NOMO-1 (cell line): ENCODE measurements at regions not wholly inside any gene's neighbourhood (a gene's known extent, or its start where the extent isn't known, plus 50 kb on each side); places are given as distances from the start of the nearest gene placed in this dataset.
"Not testable (repeated sequence)": the region's sequence is repeated elsewhere in the genome, so short reads cannot be mapped to it uniquely, and the experiment has no call there.

Experiments
- DNase-seq, 2 experiments: peaks; one replicate each; lab custom pipeline; 2025; ENCODE audit not compliant: unreplicated experiment in 2 of 2; lab: John Stamatoyannopoulos, UW

DNA sequence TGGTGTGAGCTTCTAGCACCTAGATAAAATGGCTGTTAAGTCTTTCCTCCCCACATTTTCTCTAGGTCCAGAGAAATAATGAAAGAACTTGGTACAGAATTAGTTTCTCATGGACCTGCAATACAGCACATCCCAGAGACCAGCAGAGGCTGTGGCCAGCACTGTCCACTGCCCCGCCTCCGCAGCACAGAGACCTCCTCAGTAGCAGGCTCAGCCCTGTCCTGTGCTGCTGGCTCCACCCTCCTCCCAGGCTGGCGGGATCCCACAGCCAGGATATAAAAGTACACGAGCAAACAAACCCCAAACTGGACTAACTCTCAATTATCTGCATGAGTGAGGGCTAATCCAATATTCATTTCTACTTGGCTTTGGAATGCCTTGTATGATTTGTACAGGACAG is 401.5 kb downstream of the RPS6KC1 start:
- DNase-seq, result no peak

DNA sequence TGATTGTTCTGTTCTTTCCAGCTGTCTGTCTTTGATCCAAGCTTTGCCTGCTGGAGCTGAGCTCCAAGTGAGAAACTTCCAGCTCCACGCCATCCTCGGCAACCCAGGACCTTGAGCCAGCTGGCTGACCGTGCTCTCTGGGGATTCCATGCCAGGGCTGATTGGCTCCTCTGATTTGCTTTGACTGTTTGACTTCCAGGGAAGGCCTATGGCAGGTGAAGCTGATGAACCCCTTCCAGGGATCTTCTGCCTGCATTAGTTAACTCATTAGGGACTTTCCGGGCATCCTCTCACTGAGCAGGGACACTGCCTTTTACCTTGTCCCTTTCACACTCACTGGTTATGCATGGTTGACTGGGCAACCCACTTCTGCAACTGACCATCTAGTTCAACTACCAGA is 406.1 kb downstream of the RPS6KC1 start:
- no peak for DNase-seq

DNA sequence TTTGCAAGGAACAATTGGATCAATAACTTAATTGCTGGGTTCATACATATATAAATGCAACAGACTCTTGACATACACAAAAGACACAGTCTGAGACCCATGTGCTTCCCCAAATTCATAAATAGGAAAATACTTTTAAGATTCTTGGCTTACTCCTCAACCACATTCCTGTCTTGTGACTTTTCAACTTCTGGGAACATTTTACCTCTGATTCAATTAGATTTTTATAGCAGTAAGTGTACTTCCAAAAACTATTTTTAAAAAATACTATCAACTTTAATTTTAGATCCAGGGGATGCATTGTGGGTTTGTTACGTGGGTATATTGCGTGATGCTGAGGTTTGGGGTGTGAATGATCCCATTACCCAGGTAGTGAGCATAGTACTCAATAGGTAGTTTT is 406.7 kb downstream of the RPS6KC1 start:
- no peak for DNase-seq

DNA sequence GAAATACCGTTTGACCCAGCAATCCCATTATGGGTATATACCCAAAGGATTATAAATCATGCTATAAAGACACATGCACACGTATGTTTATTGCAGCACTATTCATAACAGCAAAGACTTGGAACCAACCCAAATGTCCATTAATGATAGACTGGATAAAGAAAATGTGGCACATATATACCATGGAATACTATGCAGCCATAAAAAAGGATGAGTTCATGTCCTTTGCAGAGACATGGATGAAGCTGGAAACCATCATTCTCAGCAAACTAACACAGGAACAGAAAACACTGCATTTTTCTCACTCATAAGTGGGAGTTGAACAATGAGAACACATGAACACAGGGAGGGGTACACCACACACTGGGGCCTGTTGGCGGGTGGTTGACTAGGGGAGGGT is 411.3 kb downstream of the RPS6KC1 start:
- DNase-seq, result not testable (repeated sequence)

DNA sequence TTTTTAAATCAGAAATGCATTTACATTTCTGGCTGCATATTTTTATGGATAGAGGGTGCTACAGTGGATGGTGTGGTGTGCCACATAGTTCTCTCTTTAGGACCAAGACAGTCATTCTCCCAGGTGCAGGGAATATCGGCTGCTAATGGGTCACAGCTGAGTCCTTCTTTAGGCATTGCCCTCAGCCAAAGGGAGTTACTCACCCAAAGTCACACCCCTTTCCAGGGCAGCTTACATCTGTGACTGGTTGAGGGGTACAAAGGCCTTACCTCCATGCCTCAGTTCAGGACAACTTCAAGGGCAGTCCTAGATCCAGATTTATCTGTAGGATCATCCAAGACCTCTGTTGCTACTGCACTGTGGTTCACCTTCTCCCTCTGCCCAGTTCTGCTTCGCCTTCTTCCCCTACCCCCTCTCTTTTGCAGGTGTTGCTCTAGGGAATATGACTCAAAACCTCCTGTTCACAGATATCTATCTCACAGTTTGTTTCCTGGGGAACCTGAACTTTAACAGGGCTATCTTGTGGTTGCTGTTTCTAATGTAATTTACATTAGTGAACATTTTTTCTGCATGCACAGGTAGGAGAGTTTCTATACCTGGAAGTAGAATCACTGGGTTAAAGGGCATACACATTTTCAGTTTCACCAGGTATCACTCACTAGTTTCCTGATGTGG is 413.9 kb downstream of the RPS6KC1 start:
- DNase-seq, result no peak

DNA sequence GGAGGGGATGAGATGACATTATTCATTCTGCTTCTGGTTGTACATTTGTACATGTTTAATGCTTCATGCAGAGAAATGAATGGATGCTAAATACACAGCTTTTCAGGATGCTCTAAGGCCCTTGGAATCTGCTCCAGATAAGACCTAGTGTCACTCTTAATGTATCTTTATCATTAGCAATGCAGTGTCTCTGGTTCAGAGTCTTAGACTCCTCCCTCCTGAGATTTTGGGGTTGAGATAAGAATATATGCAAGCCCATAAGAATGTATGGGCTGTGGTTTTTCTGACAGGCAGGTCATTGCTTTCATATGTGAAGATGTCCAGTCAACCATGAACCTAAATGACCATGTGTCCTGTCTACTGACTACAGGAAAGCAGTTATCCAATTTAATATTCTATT is 415.5 kb downstream of the RPS6KC1 start:
- DNase-seq, result no peak

DNA sequence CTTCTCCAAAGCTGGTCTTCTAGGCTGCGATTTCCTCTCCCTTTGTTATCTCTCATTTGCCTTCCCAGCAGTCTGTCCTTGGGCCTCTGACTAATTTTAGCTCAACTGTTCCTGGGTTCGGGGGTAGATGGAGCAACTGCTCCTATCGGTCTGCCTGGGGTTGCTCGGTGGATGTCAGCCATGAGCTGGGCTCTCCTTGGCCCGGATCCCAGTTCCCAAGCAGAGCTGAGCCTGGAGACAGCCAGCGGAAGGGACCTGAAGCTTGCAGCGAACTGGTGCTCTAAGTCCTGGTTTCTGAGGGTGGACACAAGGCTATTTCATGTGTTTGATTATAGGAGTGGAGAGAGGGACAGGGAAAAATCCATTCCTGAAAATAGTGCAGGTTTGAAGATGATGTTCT is 423.0 kb downstream of the RPS6KC1 start:
- no peak for DNase-seq

DNA sequence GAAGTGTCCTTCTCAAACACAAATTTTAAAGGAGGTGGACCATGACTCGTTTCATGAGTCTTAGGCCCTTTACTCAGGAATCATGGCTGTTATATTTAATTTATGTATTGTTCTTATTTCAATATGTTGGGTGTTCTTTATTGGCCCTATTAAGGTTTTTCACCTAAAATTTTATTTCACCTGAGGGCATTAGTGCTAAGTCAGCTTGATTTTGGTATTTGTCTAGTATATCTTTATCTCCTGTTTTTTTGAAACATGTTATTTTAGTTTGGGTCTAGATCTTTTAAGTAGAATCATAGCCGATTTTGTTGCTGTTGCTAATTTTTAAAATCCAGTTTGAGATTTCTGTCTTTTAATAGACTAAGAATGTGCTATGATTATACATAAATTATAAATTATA is 430.4 kb downstream of the RPS6KC1 start:
- DNase-seq, result no peak

DNA sequence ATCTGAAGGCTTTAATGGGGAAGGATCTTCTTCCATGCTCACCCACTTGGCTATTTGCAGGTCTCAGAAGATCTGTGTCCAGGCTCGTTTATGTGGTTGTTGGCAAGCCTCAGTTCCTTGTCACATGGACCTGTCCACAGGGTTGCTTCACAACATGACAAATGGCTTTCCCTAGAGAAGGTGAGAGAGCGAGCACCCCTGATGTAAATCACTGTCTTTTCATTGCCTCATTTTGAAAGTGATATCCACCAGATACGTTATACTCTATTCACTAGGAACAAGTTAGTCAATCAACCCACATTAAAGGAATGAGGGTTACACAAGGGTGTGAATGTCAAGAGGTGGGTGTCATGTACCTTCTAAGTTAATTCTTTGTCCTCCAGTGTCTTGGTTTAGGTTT is 433.3 kb downstream of the RPS6KC1 start:
- no peak for DNase-seq

DNA sequence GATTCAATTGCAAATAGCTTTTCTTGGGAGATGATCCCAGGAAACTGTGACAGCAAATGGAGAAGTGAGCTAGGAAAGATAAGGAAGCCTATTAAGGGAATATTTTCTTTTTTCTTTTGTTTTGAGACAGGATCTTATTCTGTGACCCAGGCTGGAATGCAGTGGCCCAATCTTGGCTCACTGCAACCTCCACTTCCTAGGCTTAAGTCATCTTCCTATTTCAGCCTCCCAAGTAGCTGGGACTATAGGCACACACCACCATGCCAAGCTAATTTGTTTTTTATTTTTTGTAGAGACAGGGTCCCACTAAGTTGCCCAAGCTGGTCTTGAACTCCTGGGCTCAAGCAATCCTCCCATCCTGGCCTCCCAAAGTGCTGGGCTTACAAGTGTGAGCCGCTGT is 433.7 kb downstream of the RPS6KC1 start:
- DNase-seq, result no peak

DNA sequence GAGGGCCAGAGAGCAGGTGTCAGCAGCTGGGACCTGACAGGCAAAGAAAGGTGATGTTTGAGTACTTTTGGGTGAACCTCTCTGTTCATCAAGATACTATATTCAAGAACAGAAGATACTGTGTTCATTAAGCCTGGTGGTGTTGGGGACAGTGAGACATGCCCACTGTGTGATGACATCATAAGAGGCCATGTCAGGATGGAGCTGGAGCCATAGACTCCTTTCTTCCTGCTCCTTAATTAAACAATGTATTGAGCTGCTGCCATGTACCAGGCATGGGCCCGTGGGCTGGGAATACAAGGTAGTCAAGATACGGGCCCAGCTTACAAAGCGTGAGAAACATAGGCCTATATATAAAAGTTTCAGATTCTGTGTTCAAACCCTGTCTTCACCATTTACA is 435.4 kb downstream of the RPS6KC1 start:
- no peak for DNase-seq

DNA sequence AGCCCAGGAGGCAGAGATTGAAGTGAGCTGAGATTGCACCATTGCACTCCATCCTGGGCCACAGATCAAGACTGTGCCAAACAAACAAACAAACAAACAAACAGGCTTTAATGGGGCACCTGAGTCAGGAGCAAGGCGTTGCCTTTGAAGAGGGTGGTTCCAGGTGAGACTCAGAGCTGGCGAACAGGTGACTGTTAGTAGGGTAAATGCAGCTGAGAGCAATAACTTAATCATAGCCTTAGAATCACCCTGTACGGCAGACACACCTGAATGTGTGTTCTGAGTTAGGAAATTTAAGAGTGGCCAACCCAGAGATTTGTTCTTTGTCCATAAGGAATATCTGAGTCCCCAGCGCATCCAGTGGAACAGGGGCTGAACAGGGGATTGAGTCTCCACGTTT is 440.4 kb downstream of the RPS6KC1 start:
- no peak for DNase-seq

DNA sequence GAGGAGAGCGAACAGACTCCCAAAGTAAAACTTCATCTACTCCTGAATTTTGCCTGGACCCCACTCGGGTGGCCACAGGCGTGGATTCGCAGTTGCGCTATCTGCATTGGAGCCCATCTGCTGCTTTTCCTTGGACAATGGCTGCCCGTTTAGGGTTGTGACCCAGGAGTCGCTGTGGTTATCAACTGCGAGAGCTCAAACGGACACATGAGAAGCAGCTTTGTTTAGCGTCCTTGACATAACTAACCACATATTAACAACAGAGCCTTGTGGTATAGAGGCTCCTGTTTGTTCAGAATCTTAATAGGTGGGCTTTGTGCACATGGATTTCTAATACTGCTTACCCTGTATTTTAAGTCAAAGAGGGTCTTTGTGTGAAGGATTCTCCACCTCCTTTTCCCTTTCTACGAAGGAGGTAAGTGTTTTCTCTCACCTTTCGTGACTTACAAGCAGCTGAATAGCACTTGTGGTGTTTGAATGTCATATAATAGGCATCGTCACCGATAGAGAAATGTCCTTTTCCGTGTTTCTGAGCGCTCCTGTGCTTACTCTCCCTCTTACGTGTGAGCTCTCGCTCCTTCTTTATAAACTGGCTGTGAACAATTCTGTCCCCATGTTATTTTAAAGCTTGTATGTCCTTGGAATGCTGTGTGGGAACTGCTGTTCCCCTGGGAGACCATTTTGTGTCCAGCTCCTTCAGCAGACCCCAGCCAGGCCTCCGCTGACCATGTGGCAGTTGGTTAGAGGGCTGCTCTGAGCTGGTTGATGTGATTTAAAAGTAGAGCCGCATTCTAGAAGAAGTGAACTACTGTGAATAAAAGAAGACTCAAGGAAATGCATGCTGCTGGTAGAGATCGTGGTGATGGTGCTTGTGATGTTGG is 441.4 kb downstream of the RPS6KC1 start:
- DNase-seq, result no peak

DNA sequence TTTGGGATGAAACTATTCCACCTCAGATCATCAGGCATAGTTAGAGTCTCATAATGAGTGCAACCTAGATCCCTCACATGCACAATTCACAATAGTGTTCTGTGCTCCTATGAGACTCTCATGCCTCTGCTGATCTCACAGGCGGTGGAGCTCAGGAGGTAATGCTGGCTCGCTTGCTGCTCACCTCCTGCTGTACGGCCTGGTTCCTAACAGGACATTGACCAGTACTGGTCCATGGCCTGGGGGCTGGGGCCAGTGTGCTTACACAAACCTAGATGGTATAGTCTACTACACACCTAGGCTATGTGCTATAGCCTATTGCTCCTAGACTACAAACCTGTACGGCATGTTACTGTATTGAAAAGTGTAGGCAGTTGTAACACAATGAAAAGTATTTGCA is 448.4 kb downstream of the RPS6KC1 start:
- no peak for DNase-seq

DNA sequence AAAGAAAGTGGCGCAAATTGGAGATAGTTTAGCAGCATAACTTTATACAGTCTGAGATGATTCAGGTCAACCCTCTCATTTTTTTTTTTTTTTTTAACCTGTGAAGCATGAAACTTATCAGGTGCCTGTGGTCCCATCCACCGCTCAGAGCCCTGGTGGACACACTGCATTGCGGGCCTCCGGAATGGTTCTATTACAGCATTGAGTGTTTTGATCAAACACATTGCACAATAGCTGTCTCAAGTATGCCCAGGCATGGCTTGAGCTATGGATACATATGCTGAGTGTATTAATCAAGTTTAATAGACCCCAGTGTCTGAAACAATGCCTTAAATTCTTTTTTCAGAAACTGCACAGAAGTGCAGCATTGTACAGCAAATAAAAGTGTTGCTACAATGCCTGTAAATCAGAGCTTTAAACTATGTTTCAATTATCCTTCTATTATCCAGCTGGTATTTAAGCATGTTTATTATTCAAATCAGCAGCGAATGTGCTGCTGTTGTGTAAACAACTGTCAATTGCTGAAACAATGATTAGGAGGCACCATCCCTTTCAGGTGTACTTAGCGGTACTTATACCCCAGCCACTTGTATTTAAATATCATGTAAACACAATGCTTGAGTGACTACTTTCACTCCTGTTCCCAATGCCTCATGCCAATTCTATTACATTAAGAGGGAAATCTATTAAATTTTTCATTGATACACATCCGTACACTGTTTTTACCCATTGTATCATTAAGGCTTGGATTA is 456.6 kb downstream of the RPS6KC1 start:
- DNase-seq, result no peak

DNA sequence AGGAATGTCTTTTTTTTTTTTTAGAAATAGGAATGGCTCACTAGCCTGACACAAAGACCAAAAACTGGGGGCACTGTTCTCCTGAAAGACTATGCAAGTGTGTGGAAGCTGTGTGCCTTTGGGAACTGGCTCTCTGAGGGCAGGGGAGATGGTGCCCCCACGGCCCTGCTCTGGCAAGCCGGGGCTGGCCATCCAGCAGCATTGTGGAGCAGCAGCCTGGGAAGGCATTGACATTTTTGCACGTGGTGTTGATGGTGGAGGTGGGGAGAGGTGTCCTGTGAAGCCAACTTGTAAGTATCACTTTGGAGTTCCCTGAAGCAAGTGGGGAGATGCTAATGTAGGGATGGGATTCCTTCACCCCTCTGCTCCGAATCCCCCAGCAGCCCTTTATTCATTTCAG is 460.1 kb downstream of the RPS6KC1 start:
- DNase-seq, result no peak

DNA sequence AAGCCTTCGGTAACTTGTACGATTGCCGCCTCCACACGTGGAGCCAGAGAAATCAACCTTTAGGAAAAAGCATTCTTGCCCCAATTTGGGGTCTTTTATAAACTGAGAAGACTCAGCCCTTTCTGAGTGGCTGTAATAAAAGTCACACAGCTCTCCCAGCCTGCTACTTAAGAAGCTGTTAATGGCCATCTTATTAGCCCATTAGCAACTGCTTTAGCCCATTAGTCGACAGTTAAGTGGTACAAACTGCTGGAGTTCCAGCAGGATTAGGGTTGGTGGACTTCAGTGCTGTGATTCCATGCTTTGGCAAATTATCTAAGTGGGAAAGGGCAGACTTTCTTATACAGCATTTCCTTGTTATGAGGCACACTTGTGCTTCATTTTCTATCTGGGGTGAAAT is 461.3 kb downstream of the RPS6KC1 start:
- no peak for DNase-seq

DNA sequence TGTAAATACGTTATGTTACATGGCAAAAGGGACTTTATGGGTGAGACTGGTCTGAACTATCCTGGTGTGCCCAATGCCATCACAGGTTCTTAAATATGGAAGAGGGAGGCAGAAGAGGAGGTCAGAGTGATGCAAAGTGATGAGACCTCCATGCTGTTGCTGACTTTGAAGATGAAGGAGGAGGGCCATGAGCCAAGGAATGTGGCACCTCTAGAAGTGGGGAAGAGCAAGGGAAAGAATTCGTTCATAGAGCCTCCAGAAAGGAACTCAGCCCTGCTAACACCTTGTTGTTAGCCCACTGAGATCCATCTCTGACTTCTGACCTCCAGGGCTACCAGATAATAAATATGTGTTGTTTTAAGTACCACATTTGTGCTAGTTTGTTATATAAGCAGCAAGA is 462.0 kb downstream of the RPS6KC1 start:
- DNase-seq, result no peak

DNA sequence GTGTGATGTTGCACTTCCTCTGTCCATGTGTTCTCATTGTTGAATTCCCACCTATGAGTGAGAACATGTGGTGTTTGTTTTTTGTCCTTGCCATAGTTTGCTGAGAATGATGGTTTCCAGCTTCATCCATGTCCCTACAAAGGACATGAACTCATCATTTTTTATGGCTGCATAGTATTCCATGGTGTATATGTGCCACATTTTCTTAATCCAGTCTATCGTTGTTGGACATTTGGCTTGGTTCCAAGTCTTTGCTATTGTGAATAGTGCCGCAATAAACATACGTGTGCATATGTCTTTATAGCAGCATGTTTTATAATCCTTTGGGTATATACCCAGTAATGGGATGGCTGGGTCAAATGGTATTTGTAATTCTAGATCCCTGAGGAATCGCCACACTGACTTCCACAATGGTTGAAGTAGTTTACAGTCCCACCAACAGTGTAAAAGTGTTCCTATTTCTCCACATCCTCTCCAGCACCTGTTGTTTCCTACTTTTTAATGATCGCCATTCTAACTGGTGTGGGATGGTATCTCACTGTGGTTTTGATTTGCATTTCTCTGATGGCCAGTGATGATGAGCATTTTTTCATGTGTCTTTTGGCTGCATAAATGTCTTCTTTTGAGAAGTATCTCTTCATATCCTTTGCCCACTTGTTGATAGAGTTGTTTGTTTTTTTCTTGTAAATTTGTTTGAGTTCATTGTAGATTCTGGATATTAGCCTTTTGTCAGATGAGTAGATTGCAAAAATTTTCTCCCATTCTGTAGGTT is 463.6 kb downstream of the RPS6KC1 start:
- not testable (repeated sequence) for DNase-seq

DNA sequence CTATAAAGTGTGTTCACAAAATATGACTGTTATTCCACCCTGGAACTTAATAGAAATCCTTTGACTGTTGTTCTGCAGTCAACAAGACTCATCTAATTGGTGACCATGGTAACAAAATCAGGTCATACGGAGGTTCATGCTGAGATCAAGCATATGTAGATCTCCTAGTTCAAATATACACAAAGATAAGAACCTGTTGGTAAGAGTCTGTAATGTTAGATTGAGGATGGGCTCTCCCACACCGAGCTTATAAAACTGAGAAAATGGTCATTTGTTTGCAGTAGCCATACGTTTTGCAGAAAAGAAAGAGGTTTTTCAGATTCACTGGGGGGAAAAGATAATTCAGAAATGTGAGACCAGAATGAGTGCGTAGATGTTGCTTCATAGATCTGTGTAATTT is 468.1 kb downstream of the RPS6KC1 start:
- DNase-seq, result no peak

DNA sequence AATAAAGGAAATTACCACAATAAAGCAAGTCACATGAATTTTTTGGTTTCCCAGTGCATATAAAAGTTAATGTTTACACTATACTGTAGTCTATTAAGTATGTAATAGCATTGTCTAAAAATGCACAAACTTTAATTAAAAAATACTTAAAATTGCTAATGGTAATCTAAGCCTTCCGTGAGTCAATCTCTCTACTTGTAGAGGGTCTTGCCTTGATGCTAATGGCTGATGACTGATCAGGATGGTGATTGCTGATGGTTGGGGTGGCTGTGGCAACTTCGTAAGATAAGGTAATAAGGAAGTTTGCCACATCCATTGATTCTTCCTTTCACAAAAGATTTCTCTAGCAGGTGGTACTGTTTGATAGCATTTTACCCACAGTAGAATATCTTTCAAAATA is 466.6 kb upstream of the PROX1 start:
- no peak for DNase-seq
